Glomerular visceral epithelial cell (primary cell): ENCODE measurements at regions not wholly inside any gene's neighbourhood (a gene's known extent, or its start where the extent isn't known, plus 50 kb on each side); places are given as distances from the start of the nearest gene placed in this dataset.
A peak's percentile ranks its signal among the peaks of the same experiment; 100 is the strongest.
"Not testable (repeated sequence)": the region's sequence is repeated elsewhere in the genome, so short reads cannot be mapped to it uniquely, and the experiment has no call there.

Experiments
- DNase-seq: peaks from one replicate; pipeline ENCODE4 v3.0.0-alpha.2; 2016; ENCODE audit errors: extremely low spot score

GRCh38 chr3:105274958-105275357 is 91.8 kb upstream of the ALCAM start:
- peak; percentile 1 for DNase-seq

GRCh38 chr3:105277656-105278055 is 89.1 kb upstream of the ALCAM start:
- DNase-seq: no peak

GRCh38 chr3:105278688-105279087 is 88.0 kb upstream of the ALCAM start:
- no peak for DNase-seq

GRCh38 chr3:105281989-105282388 is 84.7 kb upstream of the ALCAM start:
- DNase-seq: no peak

- no peak for DNase-seq
Measured at GRCh38 chr3:105284876-105285275, 81.8 kb upstream of the ALCAM start.

- no peak for DNase-seq
Measured at GRCh38 chr3:105285653-105286241, 81.0 kb upstream of the ALCAM start.

GRCh38 chr3:105293441-105293840 is 73.3 kb upstream of the ALCAM start:
- no peak for DNase-seq

GRCh38 chr3:105296182-105296822 is 70.4 kb upstream of the ALCAM start:
- not testable (repeated sequence) for DNase-seq

- DNase-seq: peak; percentile 0
Measured at GRCh38 chr3:105304487-105304886, 62.2 kb upstream of the ALCAM start.

GRCh38 chr3:105315144-105315543 is 51.6 kb upstream of the ALCAM start:
- no peak for DNase-seq

- DNase-seq: no peak
Measured at GRCh38 chr3:105315815-105316214, 50.9 kb upstream of the ALCAM start.

GRCh38 chr3:105316331-105316730 is 50.4 kb upstream of the ALCAM start:
- DNase-seq: no peak
